ENCODE measurements at regions not wholly inside any gene's neighbourhood (a gene's known extent, or its start where the extent isn't known, plus 50 kb on each side); places are given as distances from the start of the nearest gene placed in this dataset.

DNA sequence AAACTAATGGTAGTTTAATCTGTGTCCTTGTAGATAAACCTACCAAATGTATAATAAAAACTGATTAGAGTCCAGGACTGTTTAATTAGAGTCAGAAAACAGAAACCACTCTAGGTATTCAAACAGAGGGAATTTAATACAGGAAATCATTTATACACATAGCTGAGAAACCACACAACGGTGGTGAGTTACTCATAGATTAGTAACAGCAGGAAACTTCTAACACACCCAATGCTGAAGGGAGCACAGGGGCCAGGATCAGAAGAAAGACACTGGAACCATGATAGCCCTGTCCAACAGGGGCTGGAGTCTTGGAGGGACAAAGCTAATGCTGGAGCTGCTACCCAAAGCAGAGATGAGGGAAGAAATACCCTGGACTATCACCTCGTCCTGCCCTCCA, 321.0 kb downstream of the ACTL7B start:
- H3K36me3 ChIP-seq (ENCODE audit: control insufficient read depth in 2 of 2, insufficient read depth in 1 of 2, low read length in 2 of 2): no peaks in the 10 kb centered on the region
- H3K4me3 ChIP-seq (ENCODE audit: low read depth, low read length): no peak overlapping the region
- TF ChIP-seq ZBTB17 (tag by site-specific recombination; IDR thresholded peaks at IDR 0.05) (no peak), SCRT2 (tag by site-specific recombination; IDR thresholded peaks at IDR 0.05) (no peak), ZNF701 (tag by site-specific recombination; IDR thresholded peaks at IDR 0.05) (no peak)
- no peaks in the 10 kb centered on the region for H3K4me1 ChIP-seq (ENCODE audit: control insufficient read depth, insufficient read depth, low read length)
- H3K27ac ChIP-seq (ENCODE audit: extremely low read depth, low read depth, low read length): no peak overlapping the region
- POLR2A ChIA-PET: no interaction called here
- H3K9me3 ChIP-seq (ENCODE audit: control insufficient read depth, insufficient read depth, low read depth, low read length): no peaks in the 10 kb centered on the region
- CTCF ChIA-PET: interaction anchor here (0.5 to 3.0 kb wide), 8 partner anchors 8 to 1117 kb away, joined by 3 to 13 read pairs (median 5); no protein-coding TSS in a partner anchor

DNA sequence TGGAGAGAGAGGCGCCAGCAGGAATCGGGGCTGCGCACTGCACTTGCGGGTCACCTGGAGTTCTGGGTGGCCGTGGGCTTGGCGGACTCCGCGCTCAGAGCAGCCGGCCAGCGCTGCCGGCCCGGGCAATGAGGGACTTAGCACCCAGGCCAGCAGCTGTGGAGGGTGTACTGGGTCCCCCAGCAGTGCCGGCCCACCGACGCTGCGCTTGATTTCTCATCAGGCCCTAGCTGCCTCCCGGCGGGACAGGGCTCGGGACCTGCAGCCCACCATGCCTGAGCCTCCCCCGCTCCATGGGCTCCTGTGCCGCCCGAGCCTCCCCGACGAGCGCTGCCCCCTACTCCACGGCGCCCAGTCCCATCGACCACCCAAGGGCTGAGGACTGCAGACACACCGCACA, 325.6 kb downstream of the ACTL7B start:
- TF ChIP-seq, protein P1, sequence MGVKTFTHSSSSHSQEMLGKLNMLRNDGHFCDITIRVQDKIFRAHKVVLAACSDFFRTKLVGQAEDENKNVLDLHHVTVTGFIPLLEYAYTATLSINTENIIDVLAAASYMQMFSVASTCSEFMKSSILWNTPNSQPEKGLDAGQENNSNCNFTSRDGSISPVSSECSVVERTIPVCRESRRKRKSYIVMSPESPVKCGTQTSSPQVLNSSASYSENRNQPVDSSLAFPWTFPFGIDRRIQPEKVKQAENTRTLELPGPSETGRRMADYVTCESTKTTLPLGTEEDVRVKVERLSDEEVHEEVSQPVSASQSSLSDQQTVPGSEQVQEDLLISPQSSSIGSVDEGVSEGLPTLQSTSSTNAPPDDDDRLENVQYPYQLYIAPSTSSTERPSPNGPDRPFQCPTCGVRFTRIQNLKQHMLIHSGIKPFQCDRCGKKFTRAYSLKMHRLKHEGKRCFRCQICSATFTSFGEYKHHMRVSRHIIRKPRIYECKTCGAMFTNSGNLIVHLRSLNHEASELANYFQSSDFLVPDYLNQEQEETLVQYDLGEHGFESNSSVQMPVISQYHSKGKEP (tag by site-specific recombination; IDR thresholded peaks at IDR 0.05): no peak
- TF ChIP-seq, protein P2, sequence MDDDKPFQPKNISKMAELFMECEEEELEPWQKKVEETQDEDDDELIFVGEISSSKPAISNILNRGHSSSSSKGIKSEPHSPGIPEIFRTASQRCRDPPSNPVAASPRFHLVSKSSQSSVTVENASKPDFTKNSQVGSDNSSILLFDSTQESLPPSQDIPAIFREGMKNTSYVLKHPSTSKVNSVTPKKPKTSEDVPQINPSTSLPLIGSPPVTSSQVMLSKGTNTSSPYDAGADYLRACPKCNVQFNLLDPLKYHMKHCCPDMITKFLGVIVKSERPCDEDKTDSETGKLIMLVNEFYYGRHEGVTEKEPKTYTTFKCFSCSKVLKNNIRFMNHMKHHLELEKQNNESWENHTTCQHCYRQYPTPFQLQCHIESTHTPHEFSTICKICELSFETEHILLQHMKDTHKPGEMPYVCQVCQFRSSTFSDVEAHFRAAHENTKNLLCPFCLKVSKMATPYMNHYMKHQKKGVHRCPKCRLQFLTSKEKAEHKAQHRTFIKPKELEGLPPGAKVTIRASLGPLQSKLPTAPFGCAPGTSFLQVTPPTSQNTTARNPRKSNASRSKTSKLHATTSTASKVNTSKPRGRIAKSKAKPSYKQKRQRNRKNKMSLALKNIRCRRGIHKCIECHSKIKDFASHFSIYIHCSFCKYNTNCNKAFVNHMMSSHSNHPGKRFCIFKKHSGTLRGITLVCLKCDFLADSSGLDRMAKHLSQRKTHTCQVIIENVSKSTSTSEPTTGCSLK (tag by site-specific recombination; IDR thresholded peaks at IDR 0.05): no peak
- TF ChIP-seq ZNF701 (tag by site-specific recombination; IDR thresholded peaks at IDR 0.05): no peak
- TF ChIP-seq, protein P3, sequence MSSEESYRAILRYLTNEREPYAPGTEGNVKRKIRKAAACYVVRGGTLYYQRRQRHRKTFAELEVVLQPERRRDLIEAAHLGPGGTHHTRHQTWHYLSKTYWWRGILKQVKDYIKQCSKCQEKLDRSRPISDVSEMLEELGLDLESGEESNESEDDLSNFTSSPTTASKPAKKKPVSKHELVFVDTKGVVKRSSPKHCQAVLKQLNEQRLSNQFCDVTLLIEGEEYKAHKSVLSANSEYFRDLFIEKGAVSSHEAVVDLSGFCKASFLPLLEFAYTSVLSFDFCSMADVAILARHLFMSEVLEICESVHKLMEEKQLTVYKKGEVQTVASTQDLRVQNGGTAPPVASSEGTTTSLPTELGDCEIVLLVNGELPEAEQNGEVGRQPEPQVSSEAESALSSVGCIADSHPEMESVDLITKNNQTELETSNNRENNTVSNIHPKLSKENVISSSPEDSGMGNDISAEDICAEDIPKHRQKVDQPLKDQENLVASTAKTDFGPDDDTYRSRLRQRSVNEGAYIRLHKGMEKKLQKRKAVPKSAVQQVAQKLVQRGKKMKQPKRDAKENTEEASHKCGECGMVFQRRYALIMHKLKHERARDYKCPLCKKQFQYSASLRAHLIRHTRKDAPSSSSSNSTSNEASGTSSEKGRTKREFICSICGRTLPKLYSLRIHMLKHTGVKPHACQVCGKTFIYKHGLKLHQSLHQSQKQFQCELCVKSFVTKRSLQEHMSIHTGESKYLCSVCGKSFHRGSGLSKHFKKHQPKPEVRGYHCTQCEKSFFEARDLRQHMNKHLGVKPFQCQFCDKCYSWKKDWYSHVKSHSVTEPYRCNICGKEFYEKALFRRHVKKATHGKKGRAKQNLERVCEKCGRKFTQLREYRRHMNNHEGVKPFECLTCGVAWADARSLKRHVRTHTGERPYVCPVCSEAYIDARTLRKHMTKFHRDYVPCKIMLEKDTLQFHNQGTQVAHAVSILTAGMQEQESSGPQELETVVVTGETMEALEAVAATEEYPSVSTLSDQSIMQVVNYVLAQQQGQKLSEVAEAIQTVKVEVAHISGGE (tag by site-specific recombination; conservative IDR thresholded peaks at IDR 0.05; ENCODE audit: low read depth): no peak
- no peak for TF ChIP-seq ZNF501 (tag by site-specific recombination; IDR thresholded peaks at IDR 0.05)
- TF ChIP-seq ZNF433 (tag by site-specific recombination; IDR thresholded peaks at IDR 0.05; ENCODE audit: low read depth): no peak
- no peak for TF ChIP-seq KLF9 (tag by site-specific recombination; IDR thresholded peaks at IDR 0.05; ENCODE audit: low read depth)
- no peak for TF ChIP-seq ZNF747 (tag by site-specific recombination; IDR thresholded peaks at IDR 0.05)
- TF ChIP-seq, protein P4, sequence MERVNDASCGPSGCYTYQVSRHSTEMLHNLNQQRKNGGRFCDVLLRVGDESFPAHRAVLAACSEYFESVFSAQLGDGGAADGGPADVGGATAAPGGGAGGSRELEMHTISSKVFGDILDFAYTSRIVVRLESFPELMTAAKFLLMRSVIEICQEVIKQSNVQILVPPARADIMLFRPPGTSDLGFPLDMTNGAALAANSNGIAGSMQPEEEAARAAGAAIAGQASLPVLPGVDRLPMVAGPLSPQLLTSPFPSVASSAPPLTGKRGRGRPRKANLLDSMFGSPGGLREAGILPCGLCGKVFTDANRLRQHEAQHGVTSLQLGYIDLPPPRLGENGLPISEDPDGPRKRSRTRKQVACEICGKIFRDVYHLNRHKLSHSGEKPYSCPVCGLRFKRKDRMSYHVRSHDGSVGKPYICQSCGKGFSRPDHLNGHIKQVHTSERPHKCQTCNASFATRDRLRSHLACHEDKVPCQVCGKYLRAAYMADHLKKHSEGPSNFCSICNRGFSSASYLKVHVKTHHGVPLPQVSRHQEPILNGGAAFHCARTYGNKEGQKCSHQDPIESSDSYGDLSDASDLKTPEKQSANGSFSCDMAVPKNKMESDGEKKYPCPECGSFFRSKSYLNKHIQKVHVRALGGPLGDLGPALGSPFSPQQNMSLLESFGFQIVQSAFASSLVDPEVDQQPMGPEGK (tag by site-specific recombination; IDR thresholded peaks at IDR 0.05): no peak
- H3K9me3 ChIP-seq (ENCODE audit: control insufficient read depth, insufficient read depth, low read depth, low read length): no peaks in the 10 kb centered on the region
- H3K4me1 ChIP-seq (ENCODE audit: control insufficient read depth, insufficient read depth, low read length): no peaks in the 10 kb centered on the region
- no peak overlapping the region for H3K27ac ChIP-seq (ENCODE audit: extremely low read depth, low read depth, low read length)
- no peak overlapping the region for H3K4me3 ChIP-seq (ENCODE audit: low read depth, low read length)
- ChIA-PET POLR2A (no interaction called here), CTCF (interaction anchor here (1.2 kb wide), 1 partner anchor 62 kb away, joined by 3 read pairs; no protein-coding TSS in a partner anchor)
- no peaks in the 10 kb centered on the region for H3K36me3 ChIP-seq (ENCODE audit: control insufficient read depth in 2 of 2, insufficient read depth in 1 of 2, low read length in 2 of 2)

DNA sequence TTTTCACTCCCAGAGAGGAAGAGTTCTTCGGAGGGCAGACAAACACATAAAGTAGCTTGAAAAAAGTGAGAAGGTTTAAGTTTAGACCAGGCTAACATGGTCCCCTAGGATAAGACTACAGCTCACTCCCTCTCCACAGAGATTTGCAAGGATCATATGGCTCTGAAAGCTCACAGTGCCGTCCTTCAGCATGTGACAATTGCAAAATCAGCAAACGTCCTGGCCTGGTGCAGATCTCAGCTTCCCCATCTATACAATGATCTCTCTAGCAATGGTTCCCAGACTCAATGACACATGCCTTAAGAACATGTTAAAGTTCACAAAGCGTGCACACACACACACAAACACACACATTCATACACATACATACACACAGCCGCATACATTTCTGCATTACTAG, 327.6 kb downstream of the ACTL7B start:
- no peaks in the 10 kb centered on the region for H3K4me1 ChIP-seq (ENCODE audit: control insufficient read depth, insufficient read depth, low read length)
- CTCF ChIA-PET: interaction anchor here (0.7 kb wide), 1 partner anchor 15 kb away, joined by 3 read pairs; no protein-coding TSS in a partner anchor
- no peak overlapping the region for H3K4me3 ChIP-seq (ENCODE audit: low read depth, low read length)
- no peak overlapping the region for H3K27ac ChIP-seq (ENCODE audit: extremely low read depth, low read depth, low read length)
- TF ChIP-seq KLF1 (tag by site-specific recombination; IDR thresholded peaks at IDR 0.05): no peak
- TF ChIP-seq ZNF549 (tag by site-specific recombination; IDR thresholded peaks at IDR 0.05): no peak
- TF ChIP-seq IKZF3 (tag by site-specific recombination; IDR thresholded peaks at IDR 0.05): no peak
- no peak for TF ChIP-seq ZNF248 (tag by site-specific recombination; IDR thresholded peaks at IDR 0.05)
- TF ChIP-seq ZNF2 (tag by site-specific recombination; IDR thresholded peaks at IDR 0.05): no peak
- TF ChIP-seq ZNF621 (tag by site-specific recombination; IDR thresholded peaks at IDR 0.05): no peak
- TF ChIP-seq HOXA7 (CRISPR knock-in tag; IDR thresholded peaks at IDR 0.05; ENCODE audit: borderline replicate concordance): no peak
- no peaks in the 10 kb centered on the region for H3K36me3 ChIP-seq (ENCODE audit: control insufficient read depth in 2 of 2, insufficient read depth in 1 of 2, low read length in 2 of 2)
- H3K9me3 ChIP-seq (ENCODE audit: control insufficient read depth, insufficient read depth, low read depth, low read length): no peaks in the 10 kb centered on the region
- POLR2A ChIA-PET: no interaction called here
